ENCODE measurements at regions not wholly inside any gene's neighbourhood (a gene's known extent, or its start where the extent isn't known, plus 50 kb on each side); places are given as distances from the start of the nearest gene placed in this dataset.

GRCh38 chr11:39628311-39628710 lies 1831.1 kb downstream of the LRRC4C start:
- no peak for TF ChIP-seq CTCF (IDR thresholded peaks at IDR 0.05)
- no peak for TF ChIP-seq SIN3A (IDR thresholded peaks at IDR 0.05; ENCODE audit: borderline replicate concordance, insufficient read depth, low read depth, low read length)
- no peak for TF ChIP-seq TCF7L2 (IDR thresholded peaks at IDR 0.05; ENCODE audit: low read depth, low read length)
- no peak for TF ChIP-seq POLR2AphosphoS5 (IDR thresholded peaks at IDR 0.05; ENCODE audit: low read depth, low read length)
